ENCODE measurements at regions not wholly inside any gene's neighbourhood (a gene's known extent, or its start where the extent isn't known, plus 50 kb on each side); places are given as distances from the start of the nearest gene placed in this dataset.

DNA sequence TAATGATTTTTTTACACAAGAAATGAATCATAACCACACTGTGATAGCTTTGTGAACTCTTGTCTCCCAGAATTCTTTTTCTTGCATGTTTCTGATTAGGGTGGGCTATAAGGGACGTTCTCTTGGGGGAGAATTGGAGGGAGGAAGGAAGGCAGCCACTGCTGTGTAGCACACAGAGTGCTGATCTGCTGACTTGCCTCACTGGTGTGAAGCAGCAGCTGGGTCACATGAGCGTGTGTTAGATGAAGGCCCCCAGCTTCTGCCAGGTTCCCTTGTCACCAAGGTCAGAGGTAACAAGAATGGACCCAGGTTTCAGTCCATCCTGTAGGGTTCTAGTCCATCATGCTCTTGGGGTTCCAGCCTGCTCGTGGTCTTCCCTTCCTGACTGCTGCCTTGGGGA lies 107.4 kb upstream of the GLI2 start:
- TF ChIP-seq, protein P1, sequence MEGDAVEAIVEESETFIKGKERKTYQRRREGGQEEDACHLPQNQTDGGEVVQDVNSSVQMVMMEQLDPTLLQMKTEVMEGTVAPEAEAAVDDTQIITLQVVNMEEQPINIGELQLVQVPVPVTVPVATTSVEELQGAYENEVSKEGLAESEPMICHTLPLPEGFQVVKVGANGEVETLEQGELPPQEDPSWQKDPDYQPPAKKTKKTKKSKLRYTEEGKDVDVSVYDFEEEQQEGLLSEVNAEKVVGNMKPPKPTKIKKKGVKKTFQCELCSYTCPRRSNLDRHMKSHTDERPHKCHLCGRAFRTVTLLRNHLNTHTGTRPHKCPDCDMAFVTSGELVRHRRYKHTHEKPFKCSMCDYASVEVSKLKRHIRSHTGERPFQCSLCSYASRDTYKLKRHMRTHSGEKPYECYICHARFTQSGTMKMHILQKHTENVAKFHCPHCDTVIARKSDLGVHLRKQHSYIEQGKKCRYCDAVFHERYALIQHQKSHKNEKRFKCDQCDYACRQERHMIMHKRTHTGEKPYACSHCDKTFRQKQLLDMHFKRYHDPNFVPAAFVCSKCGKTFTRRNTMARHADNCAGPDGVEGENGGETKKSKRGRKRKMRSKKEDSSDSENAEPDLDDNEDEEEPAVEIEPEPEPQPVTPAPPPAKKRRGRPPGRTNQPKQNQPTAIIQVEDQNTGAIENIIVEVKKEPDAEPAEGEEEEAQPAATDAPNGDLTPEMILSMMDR (IDR thresholded peaks at IDR 0.05 in 2 of 3, conservative IDR thresholded peaks at IDR 0.05 in 1 of 3; ENCODE audit: insufficient read depth in 2 of 3, low read depth in 1 of 3, low read length in 3 of 3): no peak
- TF ChIP-seq, protein P2, sequence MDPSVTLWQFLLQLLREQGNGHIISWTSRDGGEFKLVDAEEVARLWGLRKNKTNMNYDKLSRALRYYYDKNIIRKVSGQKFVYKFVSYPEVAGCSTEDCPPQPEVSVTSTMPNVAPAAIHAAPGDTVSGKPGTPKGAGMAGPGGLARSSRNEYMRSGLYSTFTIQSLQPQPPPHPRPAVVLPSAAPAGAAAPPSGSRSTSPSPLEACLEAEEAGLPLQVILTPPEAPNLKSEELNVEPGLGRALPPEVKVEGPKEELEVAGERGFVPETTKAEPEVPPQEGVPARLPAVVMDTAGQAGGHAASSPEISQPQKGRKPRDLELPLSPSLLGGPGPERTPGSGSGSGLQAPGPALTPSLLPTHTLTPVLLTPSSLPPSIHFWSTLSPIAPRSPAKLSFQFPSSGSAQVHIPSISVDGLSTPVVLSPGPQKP (CRISPR knock-in tag; IDR thresholded peaks at IDR 0.05): no peak
- no peak for TF ChIP-seq EZH2 (IDR thresholded peaks at IDR 0.05; ENCODE audit: borderline replicate concordance, low read depth, low read length)
- no peak for TF ChIP-seq KAT8 (IDR thresholded peaks at IDR 0.05; ENCODE audit: low read depth)
- TF ChIP-seq, protein P3, sequence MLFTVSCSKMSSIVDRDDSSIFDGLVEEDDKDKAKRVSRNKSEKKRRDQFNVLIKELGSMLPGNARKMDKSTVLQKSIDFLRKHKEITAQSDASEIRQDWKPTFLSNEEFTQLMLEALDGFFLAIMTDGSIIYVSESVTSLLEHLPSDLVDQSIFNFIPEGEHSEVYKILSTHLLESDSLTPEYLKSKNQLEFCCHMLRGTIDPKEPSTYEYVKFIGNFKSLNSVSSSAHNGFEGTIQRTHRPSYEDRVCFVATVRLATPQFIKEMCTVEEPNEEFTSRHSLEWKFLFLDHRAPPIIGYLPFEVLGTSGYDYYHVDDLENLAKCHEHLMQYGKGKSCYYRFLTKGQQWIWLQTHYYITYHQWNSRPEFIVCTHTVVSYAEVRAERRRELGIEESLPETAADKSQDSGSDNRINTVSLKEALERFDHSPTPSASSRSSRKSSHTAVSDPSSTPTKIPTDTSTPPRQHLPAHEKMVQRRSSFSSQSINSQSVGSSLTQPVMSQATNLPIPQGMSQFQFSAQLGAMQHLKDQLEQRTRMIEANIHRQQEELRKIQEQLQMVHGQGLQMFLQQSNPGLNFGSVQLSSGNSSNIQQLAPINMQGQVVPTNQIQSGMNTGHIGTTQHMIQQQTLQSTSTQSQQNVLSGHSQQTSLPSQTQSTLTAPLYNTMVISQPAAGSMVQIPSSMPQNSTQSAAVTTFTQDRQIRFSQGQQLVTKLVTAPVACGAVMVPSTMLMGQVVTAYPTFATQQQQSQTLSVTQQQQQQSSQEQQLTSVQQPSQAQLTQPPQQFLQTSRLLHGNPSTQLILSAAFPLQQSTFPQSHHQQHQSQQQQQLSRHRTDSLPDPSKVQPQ (CRISPR knock-in tag; IDR thresholded peaks at IDR 0.05; ENCODE audit: borderline replicate concordance): no peak
- TF ChIP-seq, protein P4, sequence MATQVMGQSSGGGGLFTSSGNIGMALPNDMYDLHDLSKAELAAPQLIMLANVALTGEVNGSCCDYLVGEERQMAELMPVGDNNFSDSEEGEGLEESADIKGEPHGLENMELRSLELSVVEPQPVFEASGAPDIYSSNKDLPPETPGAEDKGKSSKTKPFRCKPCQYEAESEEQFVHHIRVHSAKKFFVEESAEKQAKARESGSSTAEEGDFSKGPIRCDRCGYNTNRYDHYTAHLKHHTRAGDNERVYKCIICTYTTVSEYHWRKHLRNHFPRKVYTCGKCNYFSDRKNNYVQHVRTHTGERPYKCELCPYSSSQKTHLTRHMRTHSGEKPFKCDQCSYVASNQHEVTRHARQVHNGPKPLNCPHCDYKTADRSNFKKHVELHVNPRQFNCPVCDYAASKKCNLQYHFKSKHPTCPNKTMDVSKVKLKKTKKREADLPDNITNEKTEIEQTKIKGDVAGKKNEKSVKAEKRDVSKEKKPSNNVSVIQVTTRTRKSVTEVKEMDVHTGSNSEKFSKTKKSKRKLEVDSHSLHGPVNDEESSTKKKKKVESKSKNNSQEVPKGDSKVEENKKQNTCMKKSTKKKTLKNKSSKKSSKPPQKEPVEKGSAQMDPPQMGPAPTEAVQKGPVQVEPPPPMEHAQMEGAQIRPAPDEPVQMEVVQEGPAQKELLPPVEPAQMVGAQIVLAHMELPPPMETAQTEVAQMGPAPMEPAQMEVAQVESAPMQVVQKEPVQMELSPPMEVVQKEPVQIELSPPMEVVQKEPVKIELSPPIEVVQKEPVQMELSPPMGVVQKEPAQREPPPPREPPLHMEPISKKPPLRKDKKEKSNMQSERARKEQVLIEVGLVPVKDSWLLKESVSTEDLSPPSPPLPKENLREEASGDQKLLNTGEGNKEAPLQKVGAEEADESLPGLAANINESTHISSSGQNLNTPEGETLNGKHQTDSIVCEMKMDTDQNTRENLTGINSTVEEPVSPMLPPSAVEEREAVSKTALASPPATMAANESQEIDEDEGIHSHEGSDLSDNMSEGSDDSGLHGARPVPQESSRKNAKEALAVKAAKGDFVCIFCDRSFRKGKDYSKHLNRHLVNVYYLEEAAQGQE (IDR thresholded peaks at IDR 0.05; ENCODE audit: borderline replicate concordance): no peak
- TF ChIP-seq, protein P4 (CRISPR knock-in tag; IDR thresholded peaks at IDR 0.05; ENCODE audit: low read depth): no peak
- TF ChIP-seq, protein P5, sequence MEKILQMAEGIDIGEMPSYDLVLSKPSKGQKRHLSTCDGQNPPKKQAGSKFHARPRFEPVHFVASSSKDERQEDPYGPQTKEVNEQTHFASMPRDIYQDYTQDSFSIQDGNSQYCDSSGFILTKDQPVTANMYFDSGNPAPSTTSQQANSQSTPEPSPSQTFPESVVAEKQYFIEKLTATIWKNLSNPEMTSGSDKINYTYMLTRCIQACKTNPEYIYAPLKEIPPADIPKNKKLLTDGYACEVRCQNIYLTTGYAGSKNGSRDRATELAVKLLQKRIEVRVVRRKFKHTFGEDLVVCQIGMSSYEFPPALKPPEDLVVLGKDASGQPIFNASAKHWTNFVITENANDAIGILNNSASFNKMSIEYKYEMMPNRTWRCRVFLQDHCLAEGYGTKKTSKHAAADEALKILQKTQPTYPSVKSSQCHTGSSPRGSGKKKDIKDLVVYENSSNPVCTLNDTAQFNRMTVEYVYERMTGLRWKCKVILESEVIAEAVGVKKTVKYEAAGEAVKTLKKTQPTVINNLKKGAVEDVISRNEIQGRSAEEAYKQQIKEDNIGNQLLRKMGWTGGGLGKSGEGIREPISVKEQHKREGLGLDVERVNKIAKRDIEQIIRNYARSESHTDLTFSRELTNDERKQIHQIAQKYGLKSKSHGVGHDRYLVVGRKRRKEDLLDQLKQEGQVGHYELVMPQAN (IDR thresholded peaks at IDR 0.05; ENCODE audit: borderline replicate concordance): no peak
- TF ChIP-seq RBM22 (IDR thresholded peaks at IDR 0.05; ENCODE audit: low read depth, low read length, poor library complexity, severe bottlenecking): no peak
